ENCODE measurements at regions not wholly inside any gene's neighbourhood (a gene's known extent, or its start where the extent isn't known, plus 50 kb on each side); places are given as distances from the start of the nearest gene placed in this dataset.

DNA sequence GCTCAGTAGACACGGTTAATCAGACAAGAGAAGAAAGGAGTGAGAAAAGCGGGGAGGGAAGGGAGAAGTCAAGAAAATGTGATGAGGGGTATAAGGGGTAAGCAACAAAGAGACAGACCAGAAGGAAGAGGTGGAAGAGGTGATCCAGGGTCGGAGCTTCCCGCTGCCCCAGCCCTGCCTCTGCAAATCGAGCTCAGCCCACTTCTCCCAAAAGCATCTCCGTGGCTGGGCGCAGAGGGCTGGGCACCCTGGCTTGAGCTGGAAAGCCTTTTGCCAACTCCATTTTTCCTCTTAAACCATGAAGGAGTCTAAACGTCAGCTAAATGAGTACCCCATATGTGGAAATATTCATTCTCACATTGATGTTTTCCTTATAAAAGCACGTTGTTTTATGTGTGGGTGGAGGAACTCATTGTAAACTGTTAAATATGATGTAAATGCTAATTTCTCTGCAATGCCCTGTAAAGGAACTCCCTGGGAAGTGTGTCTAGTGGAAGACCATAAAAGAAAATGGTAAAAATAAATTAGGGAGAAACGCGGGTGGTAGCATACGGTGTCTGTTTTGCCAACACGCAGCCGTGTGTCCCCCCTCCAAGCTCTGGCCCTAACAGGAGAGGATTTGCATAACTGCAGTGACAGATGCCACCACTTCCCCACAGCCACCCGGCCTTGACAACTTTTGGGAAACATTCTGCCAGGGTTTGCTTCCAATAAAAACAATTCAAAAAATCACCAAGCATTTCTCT is 55.2 kb upstream of the MAFB start:
- TF ChIP-seq POLR2A (IDR thresholded peaks at IDR 0.05): no peak
- TF ChIP-seq, protein P1, sequence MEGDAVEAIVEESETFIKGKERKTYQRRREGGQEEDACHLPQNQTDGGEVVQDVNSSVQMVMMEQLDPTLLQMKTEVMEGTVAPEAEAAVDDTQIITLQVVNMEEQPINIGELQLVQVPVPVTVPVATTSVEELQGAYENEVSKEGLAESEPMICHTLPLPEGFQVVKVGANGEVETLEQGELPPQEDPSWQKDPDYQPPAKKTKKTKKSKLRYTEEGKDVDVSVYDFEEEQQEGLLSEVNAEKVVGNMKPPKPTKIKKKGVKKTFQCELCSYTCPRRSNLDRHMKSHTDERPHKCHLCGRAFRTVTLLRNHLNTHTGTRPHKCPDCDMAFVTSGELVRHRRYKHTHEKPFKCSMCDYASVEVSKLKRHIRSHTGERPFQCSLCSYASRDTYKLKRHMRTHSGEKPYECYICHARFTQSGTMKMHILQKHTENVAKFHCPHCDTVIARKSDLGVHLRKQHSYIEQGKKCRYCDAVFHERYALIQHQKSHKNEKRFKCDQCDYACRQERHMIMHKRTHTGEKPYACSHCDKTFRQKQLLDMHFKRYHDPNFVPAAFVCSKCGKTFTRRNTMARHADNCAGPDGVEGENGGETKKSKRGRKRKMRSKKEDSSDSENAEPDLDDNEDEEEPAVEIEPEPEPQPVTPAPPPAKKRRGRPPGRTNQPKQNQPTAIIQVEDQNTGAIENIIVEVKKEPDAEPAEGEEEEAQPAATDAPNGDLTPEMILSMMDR (IDR thresholded peaks at IDR 0.05): no peak

Data from testis (tissue), 2 donors.